ENCODE measurements at regions not wholly inside any gene's neighbourhood (a gene's known extent, or its start where the extent isn't known, plus 50 kb on each side); places are given as distances from the start of the nearest gene placed in this dataset.
A peak's percentile ranks its signal among the peaks of the same experiment; 100 is the strongest.

DNA sequence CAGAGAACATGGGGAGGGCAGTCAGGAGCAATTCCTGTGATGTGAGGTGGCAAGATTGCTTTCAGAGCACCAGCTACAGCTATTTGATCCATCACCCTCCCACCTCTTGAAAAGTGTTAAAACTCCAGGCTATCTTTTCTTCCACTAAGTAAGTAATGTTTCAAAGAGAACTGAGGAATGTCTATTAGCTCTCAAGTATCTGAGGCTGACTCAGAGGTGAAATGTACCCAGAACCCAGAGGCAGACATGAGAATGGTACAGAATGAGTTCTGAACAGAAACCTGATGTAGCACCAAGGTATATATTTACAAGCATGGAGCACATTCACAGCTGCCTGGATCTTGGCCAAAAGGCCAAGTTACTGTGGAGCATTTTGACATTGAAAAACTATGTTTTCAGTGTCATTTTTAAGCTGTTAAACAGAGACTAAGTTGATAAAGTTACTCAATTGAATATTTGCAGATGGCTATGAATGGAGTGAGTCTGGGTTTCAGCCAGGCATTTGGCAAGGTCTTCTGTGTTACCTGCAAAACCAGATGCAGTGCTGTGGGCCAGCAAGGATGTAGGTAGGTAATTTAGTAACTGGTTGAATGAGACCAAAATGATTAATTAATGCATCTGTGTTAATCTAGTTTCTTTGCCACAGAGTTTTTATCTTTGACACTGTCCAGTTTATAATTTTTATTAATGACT lies 227.7 kb upstream of the CD96 start:
- no peak for DNase-seq

DNA sequence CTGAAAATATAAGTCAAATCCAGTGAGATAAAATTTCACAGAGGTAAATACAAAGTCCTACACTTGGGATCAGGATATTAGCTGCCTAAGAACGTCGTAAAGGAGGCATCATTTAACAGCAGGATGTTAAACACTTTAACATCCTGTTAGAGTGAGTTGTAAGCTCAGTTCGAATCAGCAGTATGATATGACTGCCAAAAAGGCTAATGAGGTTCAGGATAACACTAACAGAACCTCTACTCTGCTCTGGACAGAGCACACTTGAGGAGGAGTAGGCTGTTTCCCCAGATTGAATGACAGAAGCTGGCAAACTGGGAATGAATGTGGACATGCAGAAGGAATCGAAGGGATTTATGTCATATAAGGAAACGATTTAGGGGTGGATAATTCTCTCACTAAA lies 227.1 kb upstream of the CD96 start:
- DNase-seq: no peak

DNA sequence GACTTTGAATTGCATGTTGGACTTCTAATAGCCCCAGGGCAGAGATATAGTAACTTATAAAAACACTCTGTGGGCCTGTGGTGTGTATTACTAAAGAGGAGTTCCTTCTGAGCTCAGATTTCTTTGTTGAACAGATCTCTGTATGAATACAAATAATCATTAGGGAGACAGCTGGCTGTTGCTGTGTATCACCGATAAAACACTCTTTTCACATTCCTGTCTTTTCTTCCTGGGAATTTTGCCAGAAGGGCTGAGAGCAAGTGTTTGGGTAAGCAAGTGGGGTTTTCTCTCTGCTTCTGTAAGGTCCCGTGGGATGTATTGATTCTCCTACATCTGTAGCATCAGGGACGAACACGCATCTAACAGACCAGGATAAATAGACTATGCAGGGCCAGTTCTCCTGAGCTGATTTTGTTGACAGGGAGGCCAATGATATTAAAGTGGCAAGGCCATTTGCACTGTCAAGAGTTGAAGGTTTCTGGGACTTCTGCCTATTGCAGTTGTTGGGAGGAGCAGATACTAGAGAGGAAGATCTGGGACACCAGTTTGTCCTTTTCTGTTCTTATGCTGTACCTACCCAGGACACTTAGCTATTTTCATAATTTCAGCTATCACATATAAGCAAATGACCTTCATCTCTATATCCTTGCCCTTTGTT lies 225.9 kb upstream of the CD96 start:
- DNase-seq: no peak

DNA sequence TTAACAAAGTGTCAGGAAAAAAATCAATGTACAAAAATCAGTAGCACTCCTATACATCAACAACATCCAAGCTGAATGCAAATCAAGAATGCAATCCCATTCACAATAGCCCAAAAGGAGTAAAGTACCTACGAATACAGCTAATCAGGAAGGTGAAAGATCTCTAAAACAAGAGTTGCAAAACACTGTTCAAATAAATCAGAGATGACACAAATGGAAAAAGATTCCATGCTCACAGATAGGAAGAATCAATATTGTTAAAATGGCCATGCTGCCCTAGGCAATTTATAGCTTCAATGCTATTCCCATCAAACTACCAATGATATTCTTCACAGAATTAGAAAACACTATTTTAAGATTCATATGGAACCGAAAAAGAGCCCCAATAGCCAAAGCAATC lies 223.7 kb upstream of the CD96 start:
- DNase-seq: no peak

DNA sequence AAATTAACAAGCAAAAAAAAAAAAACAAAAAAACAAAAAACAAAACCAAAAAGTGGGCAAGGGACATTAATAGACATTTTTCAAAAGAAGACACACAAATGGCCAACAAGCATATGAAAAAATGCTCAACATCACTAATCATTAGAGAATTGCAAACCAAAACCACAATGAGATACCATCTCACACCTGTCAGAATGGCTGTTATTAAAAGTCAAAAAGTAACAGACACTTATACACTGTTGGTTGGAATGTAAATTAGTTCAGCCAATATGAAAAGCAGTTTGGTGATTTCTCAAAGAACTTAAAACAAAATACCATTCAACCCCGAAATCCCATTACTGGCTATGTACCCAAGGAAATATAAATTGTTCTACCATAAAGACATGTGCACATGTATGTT lies 222.4 kb upstream of the CD96 start:
- DNase-seq: no peak

DNA sequence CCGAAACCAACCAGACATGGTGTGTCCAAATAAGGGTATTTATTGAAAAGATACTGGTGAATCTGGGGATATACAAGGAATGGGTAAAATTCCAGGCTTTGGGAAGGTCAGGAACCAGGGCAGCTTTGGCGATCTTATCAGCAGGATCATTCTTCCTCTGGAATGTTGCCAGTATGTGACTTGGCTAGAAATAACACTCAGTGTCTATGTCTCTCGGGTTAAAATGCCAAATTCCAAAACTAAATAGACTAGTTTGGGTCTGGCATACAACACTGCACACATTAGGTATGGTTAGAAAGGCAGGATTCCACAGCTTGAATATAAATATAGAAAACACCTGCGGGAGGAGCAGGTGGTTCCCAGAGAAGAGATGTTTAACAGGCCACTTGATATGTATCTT lies 220.2 kb upstream of the CD96 start:
- DNase-seq: no peak

DNA sequence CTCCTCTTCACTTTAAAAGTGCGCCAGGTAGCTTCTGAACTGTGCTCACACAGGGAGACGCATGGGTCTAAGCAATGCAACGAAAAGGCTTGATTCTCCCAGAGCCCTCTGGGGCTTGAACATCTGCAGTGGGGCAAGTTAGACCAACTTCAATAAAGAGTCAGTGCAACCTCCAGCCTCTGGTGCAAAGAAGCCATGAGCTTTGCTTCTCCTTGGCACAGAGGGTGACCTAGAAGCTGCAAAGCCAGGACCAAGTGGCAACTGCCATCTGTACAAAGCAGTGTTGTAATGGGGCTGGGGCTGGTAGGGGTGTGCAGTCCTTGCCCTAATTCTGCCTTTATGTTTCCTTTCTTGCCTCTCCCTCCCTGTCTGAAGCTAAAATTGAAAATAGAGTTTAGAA lies 219.0 kb upstream of the CD96 start:
- DNase-seq: no peak

DNA sequence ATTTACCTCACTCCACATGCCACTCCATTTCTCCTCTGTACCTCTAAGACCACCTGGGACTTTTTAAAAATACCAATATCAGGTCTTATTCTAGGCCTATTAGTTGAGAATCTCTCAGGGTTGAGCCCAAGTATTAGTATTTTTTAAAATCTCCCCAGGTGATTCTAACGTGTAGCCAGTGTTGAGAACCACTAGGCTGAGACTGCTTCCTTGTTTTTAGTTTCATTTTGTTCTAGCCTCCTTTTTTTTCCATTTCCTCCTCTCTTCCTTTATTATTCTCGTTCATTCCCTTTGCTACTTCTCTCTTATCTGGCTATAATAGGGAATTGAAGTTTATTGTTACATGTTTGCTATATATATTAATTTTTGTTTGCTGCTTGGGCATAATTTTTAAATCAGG lies 217.8 kb upstream of the CD96 start:
- no peak for DNase-seq

DNA sequence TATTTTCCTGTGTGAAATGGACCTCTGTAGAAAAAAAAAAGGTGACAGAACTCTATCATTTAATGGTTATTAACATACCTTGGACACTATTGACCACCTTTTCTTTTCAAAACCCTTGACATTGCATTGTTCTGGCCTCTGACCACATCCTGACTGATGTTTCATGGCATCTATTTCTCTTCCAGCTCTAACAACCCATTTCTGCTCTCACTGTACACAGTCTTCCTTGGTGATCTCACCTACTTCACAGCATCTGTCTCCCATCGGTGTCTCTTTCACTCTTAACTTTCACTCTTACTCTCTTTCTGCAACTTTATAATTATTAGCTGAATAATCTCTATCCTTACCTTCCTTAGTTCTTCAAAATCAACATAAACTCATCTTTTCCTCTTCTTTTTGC lies 217.4 kb upstream of the CD96 start:
- DNase-seq: no peak

DNA sequence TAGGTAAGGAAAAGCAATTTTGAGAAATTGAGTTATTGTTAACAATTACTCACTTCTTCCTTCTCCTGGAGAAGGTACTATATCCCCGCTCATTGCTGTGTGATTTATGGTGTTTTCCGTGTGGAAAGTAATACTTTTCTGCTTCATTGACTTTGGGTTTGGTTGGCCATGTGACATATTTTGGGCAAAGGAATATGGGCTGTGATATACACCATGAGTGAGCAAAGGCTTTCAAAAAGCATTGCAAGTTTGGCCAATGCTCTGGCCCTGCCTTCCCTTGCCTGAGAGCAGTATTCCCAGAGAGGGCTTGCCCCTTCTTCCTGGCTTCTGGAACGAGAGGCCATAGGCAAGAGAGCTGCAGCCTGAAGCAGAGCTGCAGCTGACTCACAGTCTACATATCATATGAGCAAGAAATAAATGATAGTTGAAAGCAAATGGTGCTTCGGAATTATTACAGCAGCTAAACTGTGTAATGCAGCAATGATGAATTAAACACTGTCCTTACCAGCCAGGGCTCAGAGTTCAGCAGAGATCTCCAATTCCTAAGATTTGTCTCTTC lies 216.8 kb upstream of the CD96 start:
- no peak for DNase-seq

DNA sequence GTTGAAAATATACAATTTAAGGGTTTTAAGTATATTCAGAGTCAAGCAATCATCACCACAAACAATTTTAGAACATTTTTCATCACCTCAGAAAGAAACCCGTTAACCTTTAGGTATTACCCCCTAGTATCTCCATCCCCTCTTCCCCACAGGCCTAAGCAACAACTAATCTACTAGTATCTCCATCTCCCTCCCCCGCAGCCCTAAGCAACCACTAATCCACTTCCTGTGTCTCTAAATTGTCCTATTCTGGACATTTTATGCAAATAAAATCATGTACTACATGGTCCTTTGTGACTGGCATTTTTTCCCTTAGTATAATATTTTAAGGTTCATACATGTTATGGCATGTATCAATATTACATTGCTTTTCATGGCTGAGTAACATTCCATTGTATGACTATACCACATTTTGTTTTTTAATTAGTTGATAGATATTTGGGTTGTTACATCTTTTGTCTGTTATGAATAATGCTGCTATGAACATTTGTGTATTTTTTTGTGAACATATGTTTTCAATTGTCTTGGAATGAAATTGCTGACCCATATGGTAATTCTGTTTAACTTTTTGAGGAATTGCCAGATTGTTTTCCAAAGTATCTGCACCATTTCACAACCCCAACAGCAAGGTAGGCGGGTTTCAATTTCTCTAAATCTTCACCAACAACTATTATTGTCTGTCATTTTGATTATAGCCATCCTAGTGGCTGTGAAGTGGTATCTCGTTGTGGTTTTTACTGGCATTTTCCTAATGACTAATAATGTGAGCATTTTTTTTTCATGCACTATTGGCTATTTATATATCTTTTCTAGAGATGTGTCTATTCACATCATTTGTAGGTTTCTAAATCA lies 215.6 kb upstream of the CD96 start:
- no peak for DNase-seq

DNA sequence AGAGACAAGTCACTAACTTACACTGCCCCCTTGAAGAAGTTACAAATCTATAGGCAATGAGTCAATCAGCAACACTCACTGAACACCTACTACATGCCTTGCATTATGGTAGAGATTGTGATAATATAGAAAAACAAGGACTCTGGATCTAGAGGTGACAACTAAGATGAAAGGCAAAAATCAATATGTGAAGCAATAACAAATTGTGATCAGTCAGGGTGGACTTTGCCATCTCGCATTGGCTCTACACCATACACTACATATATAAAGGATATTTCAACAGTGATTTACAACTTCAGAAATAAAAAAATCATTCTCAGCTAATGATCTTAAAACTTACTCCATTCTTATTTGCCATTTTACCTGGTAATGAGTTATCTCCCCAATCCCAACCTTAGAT lies 210.7 kb upstream of the CD96 start:
- DNase-seq: no peak

DNA sequence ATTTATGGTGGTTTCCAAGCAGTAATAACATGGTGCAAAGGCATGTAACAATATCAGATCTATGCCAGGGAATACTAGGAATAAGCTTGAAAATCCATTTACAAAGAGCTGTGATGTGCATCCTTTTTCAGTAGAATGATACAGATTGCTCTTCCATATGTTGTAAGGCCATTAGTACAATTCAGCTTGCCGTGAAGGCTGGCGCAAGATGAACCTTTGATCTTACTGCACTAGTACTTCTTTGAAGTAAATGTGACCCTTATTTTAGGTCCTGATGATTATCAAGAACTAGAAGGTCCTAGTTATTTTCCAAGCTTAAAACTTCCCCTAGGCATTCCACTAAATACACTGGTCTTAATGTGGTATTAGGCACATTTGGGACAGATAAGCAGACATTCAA lies 210.1 kb upstream of the CD96 start:
- DNase-seq: no peak

DNA sequence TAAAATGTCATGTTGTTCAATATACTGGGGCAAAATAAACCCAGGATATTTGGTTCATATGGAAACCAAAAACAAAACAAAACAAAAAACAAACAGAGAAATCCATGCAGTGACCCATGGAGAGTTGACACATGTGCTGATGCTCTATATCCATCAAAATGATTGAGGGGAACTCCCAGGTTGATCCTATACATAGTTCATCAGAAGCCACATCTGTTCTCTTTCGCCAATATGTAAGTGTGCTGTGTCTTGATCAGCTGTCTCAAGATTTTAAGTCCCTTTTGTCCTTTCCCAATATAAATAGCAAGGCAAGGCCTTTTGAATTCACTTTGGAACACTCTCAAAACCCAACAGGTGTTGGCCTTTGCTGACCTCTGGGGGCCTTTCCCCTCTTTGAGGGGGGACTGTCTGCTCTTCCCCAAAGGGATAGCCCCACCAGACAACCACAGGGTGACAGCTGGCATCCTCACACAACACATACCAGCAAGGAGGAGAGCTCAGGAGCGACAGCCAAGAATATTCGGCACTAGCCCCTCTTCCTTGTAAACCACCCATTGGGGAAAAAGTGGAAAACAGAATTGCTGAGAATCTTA lies 209.4 kb upstream of the CD96 start:
- no peak for DNase-seq

DNA sequence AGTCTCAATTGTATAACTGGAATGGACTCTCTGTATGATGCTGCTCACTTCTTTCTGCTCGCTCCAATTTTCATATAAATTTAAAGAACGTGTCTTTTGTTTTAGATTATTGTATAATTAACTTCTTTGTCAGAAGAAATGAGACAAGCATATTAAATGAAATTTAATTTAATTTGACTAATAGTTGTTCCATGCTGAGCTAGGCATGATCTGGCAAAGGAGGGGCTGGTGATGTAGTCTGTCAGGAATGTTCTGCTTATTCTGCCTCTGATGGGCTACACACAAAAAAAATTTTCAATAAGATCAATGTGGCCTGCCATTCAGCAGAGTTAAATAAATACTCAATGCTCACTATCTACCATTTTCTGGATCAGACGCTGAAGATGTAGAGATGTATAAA lies 208.4 kb upstream of the CD96 start:
- DNase-seq: no peak

DNA sequence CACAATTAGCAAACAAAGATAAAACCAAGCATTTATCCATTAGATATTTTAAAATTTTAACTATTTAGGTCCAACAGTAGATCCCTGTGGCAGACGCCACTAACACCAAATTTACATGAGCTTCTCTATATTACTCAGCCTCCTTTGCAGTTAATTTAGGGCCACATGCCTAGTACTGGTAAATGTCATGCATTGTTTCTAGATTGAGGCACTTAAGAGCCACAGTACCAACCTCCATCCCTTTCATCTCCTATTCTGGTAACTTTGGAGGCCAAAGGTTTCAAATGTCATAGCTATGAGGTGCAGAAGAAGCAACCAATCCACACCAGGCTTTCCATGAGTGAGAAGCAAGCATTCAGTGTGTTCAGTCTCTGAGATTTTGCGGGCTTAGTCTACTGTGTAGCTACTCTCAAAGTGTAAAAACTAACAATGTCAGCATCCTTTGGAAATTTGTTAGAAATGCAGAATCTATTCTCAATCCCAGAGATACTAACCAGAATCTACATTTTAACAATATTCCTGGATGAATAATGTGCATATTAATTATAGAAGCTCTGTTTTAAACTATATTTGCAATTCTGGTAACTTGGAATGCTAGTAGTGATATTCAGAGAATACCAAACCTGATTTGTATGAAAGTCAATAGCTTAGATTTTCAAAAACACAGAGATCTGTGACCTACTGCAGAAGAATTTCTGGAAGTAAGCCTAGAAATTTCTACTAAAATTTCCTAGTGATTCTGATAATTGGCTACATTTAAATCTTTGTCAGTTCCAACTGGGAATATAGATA lies 206.3 kb upstream of the CD96 start:
- DNase-seq: no peak

DNA sequence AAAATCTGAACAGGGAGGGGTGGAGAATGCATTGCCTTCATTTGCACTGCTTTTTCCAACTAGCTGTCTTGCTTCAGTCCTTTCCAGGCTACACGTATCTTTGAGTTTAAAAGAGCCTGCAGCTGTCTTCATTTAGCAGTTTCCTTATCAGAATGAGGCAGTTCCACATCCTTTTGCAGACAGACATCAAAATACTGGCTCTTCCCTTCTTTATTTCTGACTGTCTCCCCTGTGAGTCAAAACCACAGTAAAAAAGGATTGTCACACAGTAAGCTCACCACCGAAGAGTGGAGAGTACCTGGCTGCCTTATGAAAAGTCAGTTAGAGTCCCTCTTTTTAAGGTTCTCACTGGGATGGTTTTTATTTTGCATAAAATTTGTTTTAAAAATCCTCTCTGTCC lies 205.5 kb upstream of the CD96 start:
- no peak for DNase-seq

DNA sequence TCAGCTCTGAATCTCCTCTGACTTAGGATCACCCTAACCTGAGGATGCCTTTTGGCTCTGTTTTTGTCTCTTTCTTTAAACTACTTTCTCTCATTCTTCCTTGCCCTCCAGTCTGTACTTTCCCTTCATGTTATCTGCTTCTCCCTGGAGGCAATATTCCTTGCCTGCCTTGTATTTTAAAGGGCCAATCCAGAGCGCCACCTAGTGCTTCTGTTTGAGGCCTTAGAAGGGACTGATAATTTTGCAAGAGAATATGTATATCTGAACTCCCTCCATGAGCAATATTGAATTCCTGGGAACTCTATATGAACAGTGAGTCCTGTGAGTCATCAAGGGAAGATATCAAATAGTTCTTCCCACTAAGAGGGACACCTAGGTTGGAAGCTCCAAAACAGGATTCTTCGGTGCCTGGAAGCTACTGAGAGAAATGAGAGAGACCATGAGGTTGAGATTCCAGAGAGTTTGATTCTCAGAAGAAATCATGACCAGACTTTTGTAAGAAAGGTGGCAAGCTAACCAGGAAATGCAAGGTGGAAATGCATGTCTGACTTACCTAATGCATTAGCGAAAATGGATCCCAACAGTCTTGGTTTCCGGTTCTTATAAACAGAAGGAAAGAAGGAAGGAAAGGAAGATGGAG lies 203.8 kb upstream of the CD96 start:
- peak; percentile 22 for DNase-seq

DNA sequence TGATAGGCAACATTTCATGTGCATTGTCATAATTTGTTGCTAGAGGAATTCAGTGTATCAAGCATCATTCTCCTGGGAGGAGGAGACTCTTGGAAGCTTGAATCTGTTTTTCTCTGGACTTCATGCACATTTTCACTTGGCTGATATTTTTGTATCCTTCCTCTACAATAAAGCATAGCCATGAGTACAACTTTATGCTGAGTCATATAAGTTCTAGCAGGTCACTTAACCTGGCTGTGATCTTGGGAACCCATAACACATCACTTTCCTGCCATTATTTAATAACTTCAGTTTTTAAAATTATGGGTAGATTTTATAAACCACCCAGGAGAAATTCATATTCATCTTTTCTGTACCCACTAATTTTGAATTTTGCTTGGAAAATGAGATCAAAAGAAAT lies 203.0 kb upstream of the CD96 start:
- DNase-seq: no peak

DNA sequence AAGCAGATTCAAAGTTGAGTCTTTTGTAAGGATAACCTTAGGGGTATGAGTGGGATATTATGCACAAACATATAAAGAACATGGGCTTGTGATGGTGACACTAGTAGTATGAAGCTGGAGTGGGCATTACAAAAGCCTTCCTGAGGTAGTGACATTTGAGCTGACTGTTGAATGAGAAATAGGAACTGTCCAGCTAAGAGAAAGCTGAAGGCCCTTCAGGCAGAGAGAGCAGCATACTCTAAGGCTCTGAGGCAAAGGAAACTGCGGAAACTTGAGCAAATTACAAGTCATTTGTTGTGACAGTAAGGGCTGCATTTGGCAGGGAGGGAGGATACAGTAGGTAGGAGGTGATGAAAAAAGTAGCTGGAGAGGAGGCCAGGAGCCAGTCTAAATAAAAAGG lies 190.7 kb upstream of the CD96 start:
- no peak for DNase-seq

DNA sequence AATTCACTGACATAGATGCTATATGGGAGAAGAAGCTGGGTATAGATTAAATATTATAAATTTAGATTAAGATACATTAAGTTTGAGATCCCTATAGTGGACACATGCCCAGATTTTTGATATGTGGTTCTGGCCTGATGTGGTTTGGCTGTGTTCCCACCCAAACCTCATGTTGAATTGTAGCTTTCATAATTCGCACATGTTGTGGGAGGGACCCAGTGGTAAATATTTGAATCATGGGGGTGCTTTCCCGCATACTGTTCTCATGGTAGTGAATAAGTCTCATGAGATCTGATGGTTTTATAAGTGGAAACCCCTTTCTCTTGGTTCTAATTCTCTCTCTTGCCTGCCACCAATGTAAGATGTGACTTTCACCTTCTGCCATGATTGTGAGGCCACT lies 189.4 kb upstream of the CD96 start:
- no peak for DNase-seq

Data from NCI-H1436 (cell line).